ENCODE measurements at regions not wholly inside any gene's neighbourhood (a gene's known extent, or its start where the extent isn't known, plus 50 kb on each side); places are given as distances from the start of the nearest gene placed in this dataset.
"Not testable (repeated sequence)": the region's sequence is repeated elsewhere in the genome, so short reads cannot be mapped to it uniquely, and the experiment has no call there.

DNA sequence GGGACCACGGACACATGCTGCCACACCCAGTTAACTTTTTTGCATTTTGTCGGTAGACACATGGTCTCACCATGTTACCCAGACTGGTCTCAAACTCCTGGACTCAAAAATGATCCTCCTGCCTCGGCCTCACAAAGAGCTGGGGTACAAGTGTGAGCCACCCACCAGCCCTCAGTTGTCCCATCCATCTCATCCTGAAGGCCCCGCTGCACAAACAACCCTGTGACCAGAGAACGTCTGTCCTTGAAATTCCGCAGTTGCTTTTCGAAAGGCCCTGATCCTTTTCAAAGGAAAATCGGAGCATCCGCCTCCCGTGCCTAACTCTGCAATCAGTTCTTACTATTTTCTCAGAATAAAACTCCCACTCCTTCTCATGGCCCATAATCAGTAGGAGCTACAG is 138.3 kb upstream of the USP29 start:
- H4K5ac ChIP-seq (ENCODE audit: insufficient read length, low read depth, low read length); H3K4ac ChIP-seq (replicated peaks; ENCODE audit: insufficient read length, low read depth, low read length); H2BK120ac ChIP-seq (replicated peaks; ENCODE audit: low read depth, low read length); H2BK20ac ChIP-seq (ENCODE audit: low read length); H3K79me2 ChIP-seq (ENCODE audit: control insufficient read depth in 1 of 2, insufficient read depth in 2 of 2, low read length in 2 of 2); H3K9ac ChIP-seq (replicated peaks in 1 of 4; ENCODE audit: extremely low read depth in 1 of 4, low read depth in 3 of 4, low read length in 3 of 4); H3K4me1 ChIP-seq (replicated peaks in 1 of 4; ENCODE audit: control insufficient read depth in 3 of 4, insufficient read depth in 4 of 4, low read length in 3 of 4); POLR2A ChIA-PET (ENCODE audit: partially characterized antibody); H3K36me3 ChIP-seq (ENCODE audit: control insufficient read depth in 2 of 4, insufficient read depth in 4 of 4, low read length in 3 of 4); H2BK5ac ChIP-seq (ENCODE audit: low read depth, low read length); H3K18ac ChIP-seq (ENCODE audit: extremely low read depth, low read length); H3K56ac ChIP-seq (replicated peaks; ENCODE audit: insufficient read length, low read depth, low read length); H3K4me2 ChIP-seq (ENCODE audit: insufficient read depth in 1 of 2, low read depth in 2 of 2, low read length in 2 of 2); H3K14ac ChIP-seq (ENCODE audit: insufficient read length); H3K27me3 ChIP-seq (replicated peaks in 1 of 4; ENCODE audit: control insufficient read depth in 3 of 4, extremely low read depth in 1 of 4, insufficient read depth in 3 of 4, low read length in 3 of 4); H3K23me2 ChIP-seq (ENCODE audit: low read depth, low read length); FAIRE-seq; H3K4me3 ChIP-seq (ENCODE audit: extremely low read depth in 1 of 4, insufficient read depth in 2 of 4, low read depth in 3 of 4, low read length in 4 of 4); H2AK5ac ChIP-seq (ENCODE audit: low read depth, low read length); H3K79me1 ChIP-seq (ENCODE audit: low read depth, low read length); H2BK15ac ChIP-seq (ENCODE audit: low read length); H4K91ac ChIP-seq (replicated peaks; ENCODE audit: insufficient read length, low read length); H3K23ac ChIP-seq (ENCODE audit: insufficient read length); H4K20me1 ChIP-seq (replicated peaks in 1 of 2; ENCODE audit: control insufficient read depth in 1 of 2, insufficient read depth in 2 of 2, low read length in 2 of 2); H4K8ac ChIP-seq (ENCODE audit: extremely low read depth, insufficient read depth, low read length); DNase-seq (ENCODE audit: low read depth in 1 of 2, low spot score in 2 of 2); H2AFZ ChIP-seq (ENCODE audit: low read length); H3K27ac ChIP-seq (ENCODE audit: low read depth, low read length); H2BK12ac ChIP-seq (ENCODE audit: low read depth, low read length); CTCF ChIA-PET (ENCODE audit: partially characterized antibody): not testable (repeated sequence)
- H3K9me3 ChIP-seq (ENCODE audit: insufficient read depth in 2 of 2, low read depth in 1 of 2, low read length in 1 of 2) = peaks cover 62 to 94% of the 10 kb centered on the region in 2 experiments
- 83% methylated on average over 10 of the region's 10 CpGs; no CpG with 5 or more reads in 1 of the 2 experiments for WGBS, 2 experiments (ENCODE audit: extremely low coverage in 1 of 2, insufficient coverage in 1 of 2, insufficient read length in 1 of 2, insufficient replicate concordance in 2 of 2, low coverage in 1 of 2, low lambda C conversion rate in 2 of 2, missing lambda C conversion rate in 1 of 2)
